H1 (cell line): ENCODE measurements at regions not wholly inside any gene's neighbourhood (a gene's known extent, or its start where the extent isn't known, plus 50 kb on each side); places are given as distances from the start of the nearest gene placed in this dataset.

Source experiments
- CTCF ChIA-PET: fragments of 300-600 bp; sonication (Branson Sonifier 250); formaldehyde crosslinking; loops from one replicate; lab custom pipeline; 2021; ENCODE audit not compliant: partially characterized antibody; lab: Charles Lee
- POLR2A ChIA-PET: fragments of 300-600 bp; sonication (Branson Sonifier 250); formaldehyde crosslinking; loops from one replicate; lab custom pipeline; 2021; ENCODE audit warnings: inconsistent platforms; ENCODE audit not compliant: partially characterized antibody; lab: Charles Lee
- DNase-seq, 2 experiments: peaks; one replicate each; pipeline versions ENCODE4 v3.0.0 to v3.0.0-alpha.2; 2010 to 2022; ENCODE audit warnings: low spot score in 2 of 2, low read depth in 1 of 2, mixed read lengths in 1 of 2
- FAIRE-seq: peaks from 2 replicates; lab custom pipeline; 2011; peaks lifted over from hg19 to GRCh38; lab: Jason Lieb, UNC
- H2AFZ ChIP-seq: 2 replicates; pipeline ENCODE4 v1.8.1; 2012; ENCODE audit warnings: low read length, inconsistent platforms
- H2AK5ac ChIP-seq: 2 replicates; pipeline ENCODE4 v1.6.1; 2013; ENCODE audit warnings: low read depth, low read length
- H2BK120ac ChIP-seq: replicated peaks from 2 replicates; pipeline ENCODE3; 2013; ENCODE audit warnings: low read depth, low read length, inconsistent platforms
- H2BK12ac ChIP-seq: 2 replicates; pipeline ENCODE4 v1.6.1; 2013; ENCODE audit warnings: low read depth, low read length
- H2BK15ac ChIP-seq: 2 replicates; pipeline ENCODE4 v1.6.1; 2013; ENCODE audit warnings: low read length
- H2BK20ac ChIP-seq: 2 replicates; pipeline ENCODE4 v1.6.1; 2013; ENCODE audit warnings: low read length
- H2BK5ac ChIP-seq: 2 replicates; pipeline ENCODE4 v1.6.1; 2013; ENCODE audit warnings: low read depth, low read length
- H3K14ac ChIP-seq: 2 replicates; pipeline ENCODE4 v1.6.1; 2013; ENCODE audit warnings: inconsistent platforms; ENCODE audit not compliant: insufficient read length
- H3K18ac ChIP-seq: 2 replicates; pipeline ENCODE4 v1.6.1; 2013; ENCODE audit warnings: low read length; ENCODE audit errors: extremely low read depth
- H3K23ac ChIP-seq: 2 replicates; pipeline ENCODE4 v1.6.1; 2013; ENCODE audit warnings: inconsistent platforms; ENCODE audit not compliant: insufficient read length
- H3K23me2 ChIP-seq: 2 replicates; pipeline ENCODE4 v1.6.1; 2013; ENCODE audit warnings: low read depth, low read length
- H3K27ac ChIP-seq: 2 replicates; pipeline ENCODE4 v1.6.1; 2011; ENCODE audit warnings: low read depth, low read length, inconsistent platforms
- H3K27me3 ChIP-seq, 4 experiments: replicated peaks in 1 of 4; 1 replicate in 1 of 4; 2 replicates in 3 of 4; pipeline versions ENCODE4 v1.6.1 to v1.8.1; 2011 to 2013; ENCODE audit warnings: low read length in 3 of 4, mild to moderate bottlenecking in 3 of 4, inconsistent platforms in 2 of 4, mixed read lengths in 2 of 4, moderate library complexity in 1 of 4; ENCODE audit not compliant: control insufficient read depth in 3 of 4, insufficient read depth in 3 of 4; ENCODE audit errors: extremely low read depth in 1 of 4
- H3K36me3 ChIP-seq, 4 experiments: 2 replicates each; pipeline versions ENCODE4 v1.6.1 to v1.8.1; 2011 to 2013; ENCODE audit warnings: mild to moderate bottlenecking in 4 of 4, low read length in 3 of 4, moderate library complexity in 2 of 4, control low read depth in 1 of 4, inconsistent platforms in 1 of 4; ENCODE audit not compliant: insufficient read depth in 4 of 4, control insufficient read depth in 2 of 4
- H3K4ac ChIP-seq: replicated peaks from 2 replicates; pipeline ENCODE3; 2013; ENCODE audit warnings: low read length, low read depth, mixed read lengths, inconsistent platforms; ENCODE audit not compliant: insufficient read length
- H3K4me1 ChIP-seq, 4 experiments: replicated peaks in 1 of 4; 1 replicate in 1 of 4; 2 replicates in 3 of 4; pipeline versions ENCODE4 v1.6.1 to v1.8.1; 2011 to 2013; ENCODE audit warnings: low read length in 3 of 4, inconsistent platforms in 2 of 4, mixed read lengths in 1 of 4; ENCODE audit not compliant: insufficient read depth in 4 of 4, control insufficient read depth in 3 of 4
- H3K4me2 ChIP-seq, 2 experiments: 2 replicates each; pipeline versions ENCODE4 v1.6.1 to v1.8.1; 2011 to 2013; ENCODE audit warnings: low read depth in 2 of 2, low read length in 2 of 2, control low read depth in 1 of 2, inconsistent platforms in 1 of 2, mild to moderate bottlenecking in 1 of 2; ENCODE audit not compliant: insufficient read depth in 1 of 2
- H3K4me3 ChIP-seq, 4 experiments: fragments of 200-600, 300-600 bp in 1 of 4; sonication (generic), shearing (Covaris generic), sonication (Bioruptor Twin) in 1 of 4; 2 replicates each; pipeline versions ENCODE4 v1.5.1 to v1.8.1; 2011 to 2016; ENCODE audit warnings: low read length in 4 of 4, low read depth in 3 of 4, control low read depth in 2 of 4, inconsistent platforms in 2 of 4, mild to moderate bottlenecking in 2 of 4, mixed read lengths in 1 of 4, moderate library complexity in 1 of 4; ENCODE audit not compliant: insufficient read depth in 2 of 4; ENCODE audit errors: extremely low read depth in 1 of 4
- H3K56ac ChIP-seq: replicated peaks from 2 replicates; pipeline ENCODE3; 2013; ENCODE audit warnings: low read depth, mild to moderate bottlenecking, mixed read lengths, low read length, inconsistent platforms; ENCODE audit not compliant: insufficient read length
- H3K79me1 ChIP-seq: 2 replicates; pipeline ENCODE4 v1.6.1; 2013; ENCODE audit warnings: low read depth, low read length, control low read depth
- H3K79me2 ChIP-seq, 2 experiments: 2 replicates each; pipeline versions ENCODE4 v1.6.1 to v1.8.1; 2012 to 2013; ENCODE audit warnings: low read length in 2 of 2, mild to moderate bottlenecking in 2 of 2, inconsistent platforms in 1 of 2; ENCODE audit not compliant: insufficient read depth in 2 of 2, control insufficient read depth in 1 of 2
- H3K9ac ChIP-seq, 4 experiments: replicated peaks in 1 of 4; 1 replicate in 1 of 4; 2 replicates in 3 of 4; pipeline versions ENCODE4 v1.6.1 to v1.8.1; 2011 to 2013; ENCODE audit warnings: low read depth in 3 of 4, low read length in 3 of 4, control low read depth in 2 of 4, mild to moderate bottlenecking in 2 of 4, moderate library complexity in 2 of 4, inconsistent platforms in 1 of 4; ENCODE audit errors: extremely low read depth in 1 of 4
- H3K9me3 ChIP-seq, 2 experiments: 2 replicates each; pipeline versions ENCODE4 v1.6.1 to v1.8.1; 2012 to 2013; ENCODE audit warnings: mild to moderate bottlenecking in 2 of 2, moderate library complexity in 2 of 2, control low read depth in 1 of 2, inconsistent platforms in 1 of 2, low read depth in 1 of 2, low read length in 1 of 2, mixed read lengths in 1 of 2; ENCODE audit not compliant: insufficient read depth in 2 of 2
- H4K20me1 ChIP-seq, 2 experiments: replicated peaks in 1 of 2; 2 replicates each; pipeline versions ENCODE3 to v1.8.1; 2011 to 2013; ENCODE audit warnings: inconsistent platforms in 2 of 2, low read length in 2 of 2, mild to moderate bottlenecking in 1 of 2; ENCODE audit not compliant: insufficient read depth in 2 of 2, control insufficient read depth in 1 of 2
- H4K5ac ChIP-seq: 2 replicates; pipeline ENCODE4 v1.6.1; 2013; ENCODE audit warnings: low read length, low read depth, mixed read lengths, inconsistent platforms; ENCODE audit not compliant: insufficient read length
- H4K8ac ChIP-seq: 2 replicates; pipeline ENCODE4 v1.8.0; 2013; ENCODE audit warnings: mild to moderate bottlenecking, moderate library complexity, low read length, inconsistent platforms; ENCODE audit not compliant: insufficient read depth; ENCODE audit errors: extremely low read depth
- H4K91ac ChIP-seq: replicated peaks from 2 replicates; pipeline ENCODE3; 2013; ENCODE audit warnings: low read length, mixed read lengths, inconsistent platforms; ENCODE audit not compliant: insufficient read length
- CTBP2 ChIP-seq: IDR thresholded peaks from 2 replicates; pipeline ENCODE4 v1.7.0; 2011; ENCODE audit warnings: borderline replicate concordance, mild to moderate bottlenecking, moderate library complexity, mixed read lengths, low read length; ENCODE audit not compliant: insufficient read depth, insufficient read length
- EGR1 ChIP-seq: IDR thresholded peaks from 2 replicates; pipeline ENCODE4 v1.6.1; 2011; ENCODE audit warnings: low read depth, low read length, borderline replicate concordance
- EP300 ChIP-seq, 2 experiments: IDR thresholded peaks; 1 replicate in 1 of 2; 2 replicates in 1 of 2; pipeline ENCODE4 v1.6.1; 2011 to 2012; ENCODE audit warnings: low read depth in 2 of 2, low read length in 2 of 2, mild to moderate bottlenecking in 2 of 2, borderline replicate concordance in 1 of 2, inconsistent platforms in 1 of 2, moderate library complexity in 1 of 2
- EZH2 ChIP-seq: fragments of 200-600 bp; sonication (generic); IDR thresholded peaks from 2 replicates; pipeline ENCODE4 v1.7.1; 2012; ENCODE audit warnings: low read depth, mild to moderate bottlenecking, moderate library complexity, low read length, inconsistent platforms; ENCODE audit not compliant: severe bottlenecking
- HDAC2 ChIP-seq, 2 experiments: fragments of 300-600 bp in 1 of 2; sonication (generic) in 1 of 2; IDR thresholded peaks; 2 replicates each; pipeline ENCODE4 v1.6.1; 2011 to 2012; ENCODE audit warnings: low read depth in 2 of 2, low read length in 2 of 2, mild to moderate bottlenecking in 2 of 2, moderate library complexity in 2 of 2, borderline replicate concordance in 1 of 2, inconsistent platforms in 1 of 2
- KDM1A ChIP-seq: fragments of 200-600, 300-600 bp; sonication (generic); IDR thresholded peaks from 2 replicates; pipeline ENCODE4 v1.7.1; 2016; ENCODE audit warnings: mild to moderate bottlenecking, low read length, borderline replicate concordance
- KDM4A ChIP-seq: IDR thresholded peaks from one replicate; pipeline ENCODE4 v1.7.1; 2012; ENCODE audit warnings: low read depth, mild to moderate bottlenecking, moderate library complexity, low read length, inconsistent platforms; ENCODE audit not compliant: severe bottlenecking
- KDM5A ChIP-seq: fragments of 200-600 bp; IDR thresholded peaks from 2 replicates; pipeline ENCODE4 v1.7.1; 2012; ENCODE audit warnings: mild to moderate bottlenecking, low read length, inconsistent platforms, mixed read lengths
- SIRT6 ChIP-seq: IDR thresholded peaks from one replicate; pipeline ENCODE4 v1.7.1; 2012; ENCODE audit warnings: low read length, inconsistent platforms
- SIX5 ChIP-seq: IDR thresholded peaks from 2 replicates; pipeline ENCODE4 v1.6.1; 2011; ENCODE audit warnings: mild to moderate bottlenecking, low read depth, low read length
- WGBS, 2 experiments: shearing (Covaris generic) in 1 of 2; methylation state at CpG; one replicate each; pipeline versions ENCODE4 v1.1.6 to v1.1.7; 2013 to 2015; ENCODE audit warnings: low lambda C conversion rate in 2 of 2, mixed read lengths in 2 of 2, inconsistent platforms in 1 of 2, low coverage in 1 of 2, missing lambda C conversion rate in 1 of 2; ENCODE audit not compliant: insufficient replicate concordance in 2 of 2, insufficient coverage in 1 of 2, insufficient read length in 1 of 2; ENCODE audit errors: extremely low coverage in 1 of 2, missing lambda C conversion rate in 1 of 2; 5-methylcytosine and 5-hydroxymethylcytosine counted together

GRCh38 chr13:108049211-108049610 lies 166.1 kb downstream of the LIG4 start:
- Histone ChIP-seq H3K27me3 (no peaks in the 10 kb centered on the region), H3K56ac (no peak overlapping the region), H3K4me2 (no peak overlapping the region), H3K79me2 (no peaks in the 10 kb centered on the region), H3K4ac (no peak overlapping the region), H2BK120ac (no peak overlapping the region), H3K27ac (no peak overlapping the region), H3K79me1 (no peaks in the 10 kb centered on the region), H2AFZ (no peak overlapping the region), H3K23me2 (no peaks in the 10 kb centered on the region), H4K8ac (no peak overlapping the region), H3K9ac (no peak overlapping the region), H3K23ac (no peak overlapping the region), H3K36me3 (no peaks in the 10 kb centered on the region), H3K4me3 (no peak overlapping the region), H4K91ac (no peak overlapping the region), H3K18ac (no peak overlapping the region), H2AK5ac (no peak overlapping the region), H2BK20ac (no peak overlapping the region), H4K20me1 (no peaks in the 10 kb centered on the region), H3K4me1 (peaks cover 0 to 2% (median 0%) of the 10 kb centered on the region in 4 experiments; a peak in 1 of 7 replicates), H2BK5ac (no peak overlapping the region), H2BK12ac (no peak overlapping the region), H2BK15ac (no peak overlapping the region), H3K14ac (no peak overlapping the region), H4K5ac (no peak overlapping the region), H3K9me3 (no peaks in the 10 kb centered on the region)
- FAIRE-seq (no peak), DNase-seq (no peak)
- ChIA-PET POLR2A (no interaction called here), CTCF (interaction anchor here (0.7 to 1.3 kb wide), 4 partner anchors 9 to 107 kb away, joined by 3 to 5 read pairs (median 3); no protein-coding TSS in a partner anchor)
- TF ChIP-seq KDM5A (no peak), HDAC2 (IDR thresholded peaks at IDR 0.05; ENCODE audit: borderline replicate concordance in 1 of 2, low read depth in 2 of 2, low read length in 2 of 2) (no peak), EP300 (IDR thresholded peaks at IDR 0.05; ENCODE audit: borderline replicate concordance in 1 of 2, low read depth in 2 of 2, low read length in 2 of 2) (no peak), SIX5 (no peak), CTBP2 (no peak), KDM4A (no peak), EGR1 (no peak), SIRT6 (no peak), EZH2 (no peak), KDM1A (no peak)
- WGBS, 2 experiments: 91% methylated on average over 4 of the region's 4 CpGs; no CpG with 5 or more reads in 1 of the 2 experiments
